Ascending aorta (tissue), 2 donors: ENCODE measurements at regions not wholly inside any gene's neighbourhood (a gene's known extent, or its start where the extent isn't known, plus 50 kb on each side); places are given as distances from the start of the nearest gene placed in this dataset.
A peak's percentile ranks its signal among the peaks of the same experiment; 100 is the strongest.

Experiments
- DNase-seq, 2 donors: peaks; one replicate each; pipeline ENCODE4 v3.0.0-alpha.2; 2019; ENCODE audit warnings: low spot score in 2 of 2
- H3K27ac ChIP-seq, 2 donors: fragments of 200-600 bp; sonication (generic); one replicate each; pipeline ENCODE4 v1.5.1; 2016 to 2017; ENCODE audit warnings: mild to moderate bottlenecking in 1 of 2
- H3K27me3 ChIP-seq: fragments of 200-600 bp; sonication (generic); one replicate; pipeline ENCODE4 v1.5.1; 2017
- H3K36me3 ChIP-seq, 2 donors: fragments of 200-600 bp; sonication (generic); one replicate each; pipeline ENCODE4 v1.5.1; 2016
- H3K4me1 ChIP-seq, 2 donors: fragments of 200-600 bp; sonication (generic); one replicate each; pipeline ENCODE4 v1.5.1; 2016 to 2017; ENCODE audit warnings: mild to moderate bottlenecking in 1 of 2
- H3K4me3 ChIP-seq, 2 donors: fragments of 200-600 bp; sonication (generic); one replicate each; pipeline ENCODE4 v1.5.1; 2016 to 2017; ENCODE audit warnings: mild to moderate bottlenecking in 1 of 2
- H3K9me3 ChIP-seq, 2 donors: fragments of 200-600 bp; sonication (generic); one replicate each; pipeline ENCODE4 v1.5.1; 2016
- intact Hi-C: fragments of 100-400 bp; cut with DNase I; formaldehyde crosslinking; loops from one replicate; pipeline ENCODE4 v1.15.1; 2023
- TF ChIP-seq, protein P1 (sequence below), 3 experiments: fragments of 200-600 bp in 2 of 3; fragments of 450-650 bp in 1 of 3; sonication (generic) in 2 of 3; IDR thresholded peaks; one replicate each; pipeline ENCODE4 v1.5.1; 2016 to 2019; ENCODE audit warnings: antibody characterized with exemption in 3 of 3, mild to moderate bottlenecking in 1 of 3, moderate library complexity in 1 of 3

DNA sequence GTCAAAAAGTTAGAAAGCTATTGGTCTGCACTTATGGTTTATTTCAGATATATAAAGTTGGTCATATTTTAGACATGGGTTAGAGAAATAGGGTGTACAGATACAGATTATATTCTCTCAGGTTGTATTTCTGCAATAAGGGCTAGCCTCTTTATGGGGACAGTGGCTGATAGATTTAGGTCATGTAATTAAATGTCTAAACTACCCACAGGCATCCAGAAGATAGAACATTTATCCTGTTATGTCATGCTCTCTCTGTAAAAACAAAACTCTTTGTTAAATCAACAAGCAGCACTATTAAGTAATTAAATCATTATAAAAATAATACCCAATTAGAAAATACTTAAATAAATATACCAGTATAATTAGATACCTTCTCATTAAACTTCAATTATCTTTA is 612.6 kb upstream of the CITED2 start:
- intact Hi-C loops, result no loop called here
- Histone ChIP-seq H3K27ac (no peak overlapping the region), H3K27me3 (no peaks in the 10 kb centered on the region), H3K9me3 (no peaks in the 10 kb centered on the region), H3K4me1 (peaks cover 2 to 17% of the 10 kb centered on the region in 2 donors), H3K4me3 (no peak overlapping the region), H3K36me3 (no peaks in the 10 kb centered on the region)
- TF ChIP-seq, protein P1, sequence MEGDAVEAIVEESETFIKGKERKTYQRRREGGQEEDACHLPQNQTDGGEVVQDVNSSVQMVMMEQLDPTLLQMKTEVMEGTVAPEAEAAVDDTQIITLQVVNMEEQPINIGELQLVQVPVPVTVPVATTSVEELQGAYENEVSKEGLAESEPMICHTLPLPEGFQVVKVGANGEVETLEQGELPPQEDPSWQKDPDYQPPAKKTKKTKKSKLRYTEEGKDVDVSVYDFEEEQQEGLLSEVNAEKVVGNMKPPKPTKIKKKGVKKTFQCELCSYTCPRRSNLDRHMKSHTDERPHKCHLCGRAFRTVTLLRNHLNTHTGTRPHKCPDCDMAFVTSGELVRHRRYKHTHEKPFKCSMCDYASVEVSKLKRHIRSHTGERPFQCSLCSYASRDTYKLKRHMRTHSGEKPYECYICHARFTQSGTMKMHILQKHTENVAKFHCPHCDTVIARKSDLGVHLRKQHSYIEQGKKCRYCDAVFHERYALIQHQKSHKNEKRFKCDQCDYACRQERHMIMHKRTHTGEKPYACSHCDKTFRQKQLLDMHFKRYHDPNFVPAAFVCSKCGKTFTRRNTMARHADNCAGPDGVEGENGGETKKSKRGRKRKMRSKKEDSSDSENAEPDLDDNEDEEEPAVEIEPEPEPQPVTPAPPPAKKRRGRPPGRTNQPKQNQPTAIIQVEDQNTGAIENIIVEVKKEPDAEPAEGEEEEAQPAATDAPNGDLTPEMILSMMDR (IDR thresholded peaks at IDR 0.05), result no peak
- DNase-seq, result no peak

DNA sequence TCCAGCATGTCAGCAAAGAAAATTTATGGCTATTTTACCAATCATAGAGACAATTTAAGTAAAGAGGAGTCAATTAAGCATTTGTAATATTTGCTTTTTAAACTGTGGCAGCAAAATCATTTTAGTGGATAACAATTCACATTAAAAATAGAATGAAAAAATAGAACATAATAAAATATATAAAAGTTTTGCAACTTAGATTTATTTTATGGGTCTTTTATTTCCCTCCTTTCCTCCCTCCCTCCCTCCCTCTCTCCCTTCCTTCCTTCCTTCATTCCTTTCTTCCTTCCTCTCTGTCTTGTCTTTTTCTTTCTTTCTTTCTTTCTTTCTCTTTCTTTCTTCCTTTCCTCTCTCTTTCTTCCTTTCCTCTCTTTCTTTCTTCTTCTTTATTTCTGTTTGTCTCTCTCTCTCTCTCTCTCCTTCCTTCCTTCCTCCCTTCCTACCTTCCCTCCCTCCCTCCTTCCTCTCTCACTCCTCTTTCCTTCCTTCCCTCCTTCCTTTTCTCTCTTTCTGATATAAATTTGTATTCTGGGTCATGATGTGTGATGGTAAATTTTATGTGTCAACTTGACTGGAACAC is 610.9 kb upstream of the CITED2 start:
- Histone ChIP-seq H3K36me3 (no peaks in the 10 kb centered on the region), H3K27ac (peak overlapping the region in 1 of 2 donors; percentile 18), H3K4me3 (no peak overlapping the region), H3K4me1 (peaks cover 0 to 22% of the 10 kb centered on the region in 2 donors), H3K27me3 (no peaks in the 10 kb centered on the region), H3K9me3 (no peaks in the 10 kb centered on the region)
- TF ChIP-seq, protein P1 (IDR thresholded peaks at IDR 0.05), result no peak
- intact Hi-C loops, result no loop called here
- no peak for DNase-seq

- Histone ChIP-seq H3K4me3 (no peak overlapping the region), H3K4me1 (peaks cover 0 to 19% of the 10 kb centered on the region in 2 donors), H3K27me3 (no peaks in the 10 kb centered on the region), H3K27ac (peak overlapping the region in 1 of 2 donors; percentile 74), H3K36me3 (no peaks in the 10 kb centered on the region), H3K9me3 (no peaks in the 10 kb centered on the region)
- no peak for DNase-seq
- intact Hi-C loops, result loop anchor here (5.0 kb wide), 4 partner anchors 42 to 387 kb away; no protein-coding TSS in a partner anchor
- TF ChIP-seq, protein P1 (IDR thresholded peaks at IDR 0.05), result no peak
Observed at GRCh38 chr6:139984317-139984716, 609.9 kb upstream of the CITED2 start.

DNA sequence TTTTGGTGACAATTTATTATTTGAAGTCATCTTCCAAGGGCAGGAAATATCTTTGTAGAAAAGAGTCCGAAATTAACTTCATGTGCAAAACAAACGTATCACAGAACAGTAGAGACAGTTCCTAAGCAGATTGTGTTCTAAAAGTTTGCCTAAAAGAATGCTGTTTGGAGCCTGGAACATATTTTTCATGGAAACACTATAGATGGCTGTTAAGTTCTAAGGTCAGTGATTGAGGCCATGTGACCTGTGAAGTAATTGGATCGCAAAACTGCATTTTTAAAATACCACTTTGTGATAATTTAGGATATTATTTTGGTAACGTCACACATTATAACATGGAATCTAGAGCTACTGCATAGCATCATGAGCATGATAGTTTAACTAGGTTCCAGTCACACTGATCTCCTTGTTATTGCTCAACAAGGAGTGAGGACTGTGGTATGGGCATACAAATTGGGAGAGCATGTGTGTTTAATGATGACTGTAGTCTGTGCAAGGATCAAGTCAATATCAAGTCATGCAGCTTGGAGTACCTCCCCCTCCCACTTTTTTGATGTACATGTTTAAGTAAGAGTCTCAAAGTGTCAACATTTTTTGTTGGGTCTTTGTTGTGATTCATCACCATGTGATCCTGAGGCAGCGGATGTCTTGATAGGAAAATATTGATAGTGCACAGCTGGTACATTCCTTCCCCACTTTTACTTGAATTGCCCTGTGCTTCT is 609.3 kb upstream of the CITED2 start:
- H3K36me3 ChIP-seq, result no peaks in the 10 kb centered on the region
- TF ChIP-seq, protein P1 (IDR thresholded peaks at IDR 0.05), result no peak
- H3K27me3 ChIP-seq, result no peaks in the 10 kb centered on the region
- H3K4me1 ChIP-seq, result peaks cover 0 to 19% of the 10 kb centered on the region in 2 donors
- H3K4me3 ChIP-seq, result no peak overlapping the region
- intact Hi-C loops, result loop anchor here (5.0 kb wide), 4 partner anchors 41 to 386 kb away; no protein-coding TSS in a partner anchor
- no peak for DNase-seq
- H3K27ac ChIP-seq, result peak overlapping the region; percentile 52 to 74
- no peaks in the 10 kb centered on the region for H3K9me3 ChIP-seq

GRCh38 chr6:139982652-139983295 is 608.3 kb upstream of the CITED2 start:
- intact Hi-C loops, result loop anchor here (5.0 kb wide), 4 partner anchors 40 to 385 kb away; no protein-coding TSS in a partner anchor
- H3K27me3 ChIP-seq, result no peaks in the 10 kb centered on the region
- H3K9me3 ChIP-seq, result no peaks in the 10 kb centered on the region
- peak overlapping the region; percentile 52 to 74 for H3K27ac ChIP-seq
- TF ChIP-seq, protein P1 (IDR thresholded peaks at IDR 0.05), result no peak
- no peaks in the 10 kb centered on the region for H3K36me3 ChIP-seq
- H3K4me1 ChIP-seq, result peaks cover 0 to 21% of the 10 kb centered on the region in 2 donors
- H3K4me3 ChIP-seq, result no peak overlapping the region
- DNase-seq, result no peak
